Midbrain (tissue), 1 donor: ENCODE measurements at regions not wholly inside any gene's neighbourhood (a gene's known extent, or its start where the extent isn't known, plus 50 kb on each side); places are given as distances from the start of the nearest gene placed in this dataset.

Experiments
- DNase-seq: peaks from one replicate; lab custom pipeline; 2025; lab: John Stamatoyannopoulos, UW

DNA sequence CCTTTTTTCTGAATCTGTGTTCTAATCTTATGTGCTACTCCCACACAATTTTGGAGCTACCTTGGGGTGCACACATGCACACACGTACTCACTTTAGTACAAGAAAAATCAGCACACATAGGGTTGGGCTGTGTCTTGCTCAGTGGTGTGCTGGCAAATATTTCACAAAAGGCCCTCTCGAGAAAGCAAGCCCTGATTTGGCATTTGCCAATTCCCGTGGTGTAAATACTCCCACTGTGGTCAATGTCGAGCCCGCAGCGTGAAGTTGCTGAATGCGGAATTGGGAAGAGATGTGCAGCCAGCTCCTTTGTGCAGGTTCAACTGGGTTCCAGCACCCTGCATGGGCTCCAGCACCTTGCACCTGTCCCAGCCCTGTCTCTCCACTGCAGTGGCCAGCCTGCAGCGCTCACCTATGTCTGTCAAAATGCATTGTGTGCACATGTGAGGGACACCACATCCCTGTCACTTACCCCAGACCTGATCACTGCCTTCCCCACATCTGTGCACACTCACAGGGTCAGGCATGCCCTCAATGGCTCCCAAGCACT lies 78.4 kb upstream of the WNT4 start:
- no peak for DNase-seq

DNA sequence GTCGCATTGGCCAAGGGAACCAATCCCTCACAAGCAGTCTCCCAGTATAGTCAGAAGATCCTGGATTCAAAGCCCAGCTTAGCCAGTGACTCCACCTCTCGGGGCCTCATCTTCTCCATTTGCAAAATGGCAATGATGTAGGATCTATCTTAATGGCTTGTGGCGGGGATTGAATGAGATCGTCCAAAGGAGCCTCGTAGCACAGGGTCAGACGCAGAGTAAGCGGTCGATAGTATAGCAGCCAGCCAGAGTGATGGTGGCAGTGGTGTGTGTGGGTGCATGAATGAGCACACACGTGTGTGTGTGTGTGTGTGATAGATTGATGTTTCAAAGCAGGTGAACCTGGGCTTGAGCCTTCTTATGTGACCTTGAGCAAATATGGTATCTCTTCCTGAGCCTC lies 79.8 kb upstream of the WNT4 start:
- DNase-seq: no peak

DNA sequence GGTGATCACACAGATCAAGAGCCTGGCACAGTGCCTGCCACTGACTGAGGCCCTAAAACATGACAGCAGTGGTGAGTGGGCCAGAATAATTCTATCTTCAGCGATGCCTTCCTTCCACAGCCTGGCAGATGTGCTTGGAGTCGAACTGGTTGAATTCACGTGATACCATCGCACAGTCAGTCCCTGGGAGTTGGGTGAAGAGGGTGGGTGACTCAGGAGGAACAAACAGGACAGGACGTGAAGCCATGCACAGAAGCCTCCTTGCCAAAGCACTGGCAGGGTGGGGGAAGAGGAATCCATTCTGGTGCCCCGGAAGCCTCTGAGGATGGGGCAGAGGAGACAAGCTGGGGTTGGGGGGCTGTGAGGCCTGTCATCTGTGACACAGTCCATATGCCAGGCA lies 80.3 kb upstream of the WNT4 start:
- DNase-seq: no peak

DNA sequence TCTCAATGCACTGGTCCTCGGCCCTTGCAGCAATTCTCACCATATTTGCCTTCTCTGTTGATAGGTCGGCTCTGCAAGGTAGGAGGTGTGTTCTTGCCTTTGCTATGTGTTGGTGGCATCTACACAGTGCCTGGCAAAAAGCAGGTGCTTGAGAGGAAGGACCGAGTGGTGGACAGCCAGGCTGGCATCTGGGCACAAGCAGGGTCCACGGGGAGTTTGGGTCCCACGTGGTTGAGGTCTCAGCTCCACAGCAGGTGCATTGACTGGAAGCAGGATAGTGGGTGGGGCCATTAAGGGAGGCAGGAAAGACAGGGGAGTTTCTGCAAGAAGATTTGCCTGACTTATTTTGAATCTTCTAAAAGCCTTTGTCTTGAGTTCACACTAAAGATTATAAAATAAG lies 81.2 kb upstream of the WNT4 start:
- DNase-seq: no peak

DNA sequence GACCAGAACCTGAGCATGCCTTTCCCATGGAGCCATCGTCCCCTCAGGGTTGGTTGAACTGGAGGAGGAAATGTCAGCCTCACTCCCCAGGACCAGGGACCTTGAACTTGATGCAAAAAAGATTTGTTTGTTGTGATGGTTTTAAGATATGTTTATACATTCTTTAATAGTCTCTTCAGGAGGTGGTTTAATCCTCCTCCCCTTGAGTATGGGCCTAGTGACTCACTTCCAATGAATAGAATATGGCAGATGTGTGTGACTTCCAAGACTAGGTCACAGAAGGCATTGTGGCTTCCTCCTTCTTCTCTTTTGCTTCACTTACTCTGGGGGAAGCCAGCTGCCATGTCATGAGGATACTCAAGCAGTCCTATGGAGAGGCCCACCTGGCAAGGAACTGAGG lies 81.7 kb upstream of the WNT4 start:
- no peak for DNase-seq

- DNase-seq: no peak
Measured at GRCh38 chr1:22225858-22226589, 83.1 kb upstream of the WNT4 start.

DNA sequence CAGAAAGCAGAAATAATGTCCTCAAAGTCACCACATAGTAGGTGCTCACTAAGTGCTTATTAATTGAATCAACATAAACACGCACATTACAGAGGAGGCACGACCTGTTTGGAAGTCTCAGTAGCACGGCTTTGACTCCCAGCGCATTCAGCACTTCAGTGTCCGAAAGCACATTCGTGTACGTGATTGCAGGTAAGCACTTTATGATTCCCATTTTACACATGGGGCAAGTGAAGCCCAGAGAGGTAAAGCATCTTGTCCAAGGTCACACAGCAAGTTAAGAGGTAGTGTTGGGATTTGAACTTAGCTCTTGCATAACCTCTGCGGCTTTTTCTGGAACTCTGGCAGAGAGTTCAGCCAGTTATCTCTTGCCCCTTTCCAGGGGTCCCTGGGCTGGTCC lies 85.2 kb upstream of the WNT4 start:
- no peak for DNase-seq

DNA sequence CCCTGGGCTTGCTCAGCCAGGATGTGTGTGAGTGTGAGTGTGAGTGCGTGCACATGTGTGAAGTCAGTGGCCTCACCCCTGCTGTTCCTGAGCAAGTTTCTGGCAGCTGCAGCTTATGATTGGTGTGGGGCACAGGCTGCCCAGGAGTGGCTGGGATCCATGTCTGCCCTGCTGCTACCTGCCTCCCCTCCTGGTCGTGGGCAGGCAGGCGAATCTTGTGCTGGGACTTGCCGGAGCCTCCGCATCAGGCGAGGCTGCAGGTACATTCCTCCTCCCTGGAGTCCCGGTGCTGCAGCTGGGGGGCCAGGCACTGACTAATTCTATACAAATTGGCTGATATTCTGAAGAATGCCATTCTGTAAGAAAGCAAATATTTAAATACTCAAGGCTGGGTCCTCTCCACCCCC lies 85.6 kb upstream of the WNT4 start:
- no peak for DNase-seq

GRCh38 chr1:22229379-22229778 lies 86.5 kb upstream of the WNT4 start:
- DNase-seq: no peak

GRCh38 chr1:22231068-22231593 lies 88.2 kb upstream of the WNT4 start:
- DNase-seq: no peak

DNA sequence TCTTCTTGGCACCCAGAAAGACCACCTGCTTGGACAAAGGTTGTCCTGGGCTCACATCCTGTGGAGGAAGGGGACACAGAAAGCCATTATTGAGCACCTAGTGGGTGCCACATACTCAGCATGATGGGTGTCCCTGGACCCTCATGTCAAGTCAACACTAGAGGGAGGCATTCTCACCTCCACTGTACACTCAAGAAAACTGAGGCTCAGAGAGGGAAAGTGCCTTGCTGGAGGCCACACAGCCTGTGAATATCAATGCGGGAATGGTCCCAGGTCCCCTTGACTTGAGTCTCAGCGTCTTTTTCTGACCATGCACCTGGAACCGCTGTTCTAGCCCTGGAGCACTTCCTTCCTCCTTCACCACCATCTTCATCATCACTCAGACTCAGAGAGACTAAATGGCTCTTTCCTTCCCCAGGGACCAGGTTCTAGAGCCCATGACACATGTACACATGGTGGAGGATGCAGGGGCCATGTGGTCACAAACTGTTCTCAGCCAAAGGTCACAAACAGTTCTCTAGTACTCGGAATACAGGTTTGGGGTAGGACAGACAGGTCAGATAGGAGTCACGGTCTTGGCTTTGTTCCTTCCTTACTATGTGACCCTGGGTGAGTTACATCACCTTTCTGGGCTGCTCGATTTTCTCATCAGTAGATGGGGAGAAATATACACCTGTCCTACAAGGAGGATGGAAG lies 89.2 kb upstream of the WNT4 start:
- DNase-seq: no peak

DNA sequence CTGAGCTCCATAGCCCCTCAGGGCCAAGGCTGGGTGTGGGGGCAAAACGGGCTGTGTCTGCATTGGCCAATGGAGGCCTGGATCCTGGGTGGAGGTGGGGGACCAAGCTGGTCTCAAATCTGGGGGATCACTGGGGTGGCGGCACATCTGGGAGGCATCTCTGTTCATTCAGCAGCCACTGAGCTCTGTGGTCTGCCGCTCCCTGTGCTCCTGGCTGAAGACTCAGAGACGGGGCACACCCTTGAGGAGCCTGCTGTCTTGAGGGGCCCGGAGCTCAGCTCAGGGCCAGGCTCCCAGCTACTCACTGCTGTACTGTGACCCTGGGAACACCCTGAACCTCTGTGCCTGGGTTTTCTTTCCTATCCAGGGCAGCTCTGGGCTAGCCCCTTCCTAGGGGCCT lies 90.3 kb upstream of the WNT4 start:
- DNase-seq: no peak

DNA sequence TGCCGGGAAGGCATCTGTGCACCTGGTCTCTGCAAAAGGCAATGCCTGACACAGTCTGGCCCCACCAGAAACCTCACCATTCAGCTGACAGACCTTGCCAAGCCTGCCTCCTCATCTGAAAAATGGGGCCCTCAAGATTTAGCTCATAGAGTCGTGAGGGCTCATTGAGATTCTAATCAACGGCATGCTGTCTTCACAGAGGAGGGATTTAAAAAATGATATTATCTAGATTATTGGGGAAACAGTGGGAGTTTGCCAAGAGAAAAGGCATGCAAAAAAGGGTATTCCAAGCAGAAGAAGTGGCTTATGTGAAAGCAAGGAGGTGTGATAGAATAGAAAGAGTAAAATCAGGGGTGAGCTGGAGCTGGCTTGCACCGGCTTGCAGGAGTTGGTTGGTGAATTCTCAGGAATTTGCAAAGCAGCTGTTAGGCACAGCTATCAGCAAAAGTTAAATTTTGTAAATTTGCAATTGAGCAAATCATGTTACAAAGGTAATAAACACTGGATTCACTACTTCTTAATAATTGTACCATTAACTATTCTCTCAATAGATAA lies 91.7 kb upstream of the WNT4 start:
- DNase-seq: no peak

DNA sequence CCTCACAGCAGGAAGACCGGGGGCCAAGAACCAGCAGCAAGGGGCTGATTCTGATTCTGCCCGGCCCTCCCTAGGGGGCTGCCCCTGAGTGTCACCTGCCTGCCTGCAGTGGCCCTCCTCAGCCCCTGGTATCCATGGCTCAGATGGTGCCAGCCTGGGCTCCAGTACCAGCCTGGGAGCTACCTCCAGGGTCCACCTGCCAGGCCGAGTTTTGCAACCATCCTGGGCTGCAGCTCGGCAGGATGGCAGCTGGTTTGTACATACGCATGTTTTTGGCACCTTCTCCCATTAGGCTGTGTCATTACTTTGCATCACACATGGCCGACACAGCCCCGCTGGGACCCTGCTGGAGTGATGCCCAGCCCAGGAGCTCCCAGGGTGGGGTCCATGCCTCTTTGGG lies 93.3 kb upstream of the WNT4 start:
- DNase-seq: no peak

- no peak for DNase-seq
Measured at GRCh38 chr1:22236900-22237299, 94.0 kb upstream of the WNT4 start.

GRCh38 chr1:22237433-22238093 lies 94.7 kb upstream of the WNT4 start:
- no peak for DNase-seq

DNA sequence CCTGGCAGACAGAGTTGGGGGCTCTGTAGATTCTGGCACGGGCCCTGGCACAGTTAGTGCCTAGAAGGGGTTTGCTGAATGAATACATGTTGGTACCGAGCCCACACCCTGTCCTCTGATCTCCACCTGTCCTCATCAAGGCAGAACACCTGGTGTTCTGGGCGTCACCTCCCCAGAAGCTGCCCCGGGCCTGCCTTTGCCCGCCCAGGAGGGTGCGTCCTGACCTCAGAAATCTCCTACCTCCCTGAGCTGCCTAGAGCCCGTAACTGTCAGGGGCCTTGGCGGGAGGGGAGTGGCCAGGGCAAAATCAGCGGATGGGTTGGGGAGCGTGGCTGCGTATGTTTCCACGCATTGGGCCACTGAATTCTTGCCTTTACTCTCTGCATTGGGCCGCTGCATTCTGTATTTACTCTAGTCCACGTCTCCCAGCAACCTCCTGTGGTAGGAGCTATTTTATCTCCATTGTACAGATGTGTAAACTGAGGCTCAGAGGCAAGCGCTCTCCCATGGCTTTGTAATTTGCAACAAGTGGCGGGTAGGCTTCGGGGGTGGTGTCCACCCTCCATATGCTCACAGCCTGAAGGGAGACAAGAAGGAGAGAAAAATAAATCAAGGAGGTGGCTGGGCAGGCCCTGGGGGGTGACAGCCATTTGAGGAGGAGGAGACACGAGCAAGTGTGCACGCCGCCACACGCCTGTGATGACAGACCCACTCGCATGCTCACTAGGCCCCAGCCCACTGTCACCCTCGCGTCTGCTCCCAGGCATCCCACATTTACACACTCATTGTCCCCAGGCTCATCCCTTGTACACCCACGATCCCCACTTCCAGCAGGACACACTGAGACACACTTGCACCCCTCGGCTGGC lies 95.7 kb upstream of the WNT4 start:
- no peak for DNase-seq

- no peak for DNase-seq
Measured at GRCh38 chr1:22239378-22239777, 96.5 kb upstream of the WNT4 start.

DNA sequence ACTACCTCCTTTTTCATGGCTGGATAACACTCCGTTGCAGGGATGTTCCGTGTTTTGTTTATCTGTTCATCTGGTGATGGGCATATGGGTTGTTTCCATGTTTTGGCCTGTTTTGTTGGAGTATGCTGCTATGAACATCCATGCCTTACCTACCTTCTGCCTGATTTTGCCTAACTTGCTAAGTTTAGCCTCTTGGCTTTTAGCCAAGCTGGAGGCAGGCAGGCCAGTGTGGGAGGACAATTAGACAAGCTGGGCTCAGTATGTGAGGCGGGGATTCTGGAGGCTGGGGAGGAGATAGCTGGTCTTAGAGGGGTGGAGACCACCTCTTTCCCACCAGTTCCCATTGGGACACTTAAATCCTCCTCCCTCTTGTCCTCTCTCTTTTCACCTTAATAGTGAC lies 98.4 kb upstream of the WNT4 start:
- no peak for DNase-seq

GRCh38 chr1:22241811-22242210 lies 98.9 kb upstream of the WNT4 start:
- DNase-seq: no peak

- DNase-seq: no peak
Measured at GRCh38 chr1:22245100-22245650, 102.3 kb upstream of the WNT4 start.
